ENCODE measurements at regions not wholly inside any gene's neighbourhood (a gene's known extent, or its start where the extent isn't known, plus 50 kb on each side); places are given as distances from the start of the nearest gene placed in this dataset.

DNA sequence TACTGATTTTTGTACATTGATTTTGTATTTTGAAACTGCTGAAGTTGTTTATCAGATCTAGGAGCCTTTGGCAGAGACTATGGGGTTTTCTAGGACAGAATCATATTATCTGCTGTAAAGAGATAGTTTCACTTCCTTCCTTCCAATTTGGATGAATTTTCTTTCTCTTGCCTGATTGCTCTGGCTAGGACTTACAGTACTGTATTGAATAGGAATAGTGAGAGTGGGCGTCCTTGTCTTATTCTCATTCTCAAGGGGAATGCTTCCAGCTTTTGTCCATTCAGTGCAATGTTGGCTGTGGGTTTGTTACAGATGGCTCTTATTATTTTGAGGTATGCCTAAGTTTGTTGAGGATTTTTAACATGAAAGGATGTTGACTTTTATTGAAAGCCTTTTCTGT is 290.1 kb downstream of the MAP2K4 start:
- intact Hi-C loops (cut with micrococcal nuclease; ENCODE audit: unreplicated experiment) = no loop called here
- ATAC-seq = no peak
- BruUV-seq (replicated peaks) = no TSS peak

DNA sequence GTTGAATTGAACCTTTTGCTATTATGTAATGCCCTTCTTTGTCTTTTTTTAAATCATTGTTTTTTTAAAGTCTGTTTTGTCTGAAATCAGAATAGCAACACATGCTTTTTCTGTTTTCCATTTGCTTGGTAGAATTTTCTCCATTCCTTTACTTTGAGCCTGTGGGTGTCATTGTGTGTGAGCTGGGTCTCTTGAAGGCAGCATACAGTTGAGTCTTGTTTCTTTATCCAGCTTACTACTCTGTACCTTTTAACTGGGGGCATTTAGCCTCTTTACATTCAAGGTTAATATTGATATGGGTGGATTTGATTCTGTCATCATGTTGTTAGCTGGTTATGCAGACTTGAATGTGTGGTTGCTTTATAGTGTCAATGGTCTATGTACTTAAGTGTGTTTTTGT is 292.0 kb downstream of the MAP2K4 start:
- no peaks in the 10 kb centered on the region for H3K36me3 ChIP-seq (ENCODE audit: control insufficient read depth, insufficient read depth, low read length)
- ChIA-PET CTCF (no interaction called here), POLR2A (no interaction called here)
- in situ Hi-C loops (cut with HindIII; ENCODE audit: low pct_unique_long_range_greater_than_20kb, low sequenced_read_pairs) (no loop called here), intact Hi-C loops (cut with micrococcal nuclease; ENCODE audit: unreplicated experiment) (no loop called here)
- H3K27me3 ChIP-seq (ENCODE audit: control insufficient read depth, insufficient read depth, low read length) = no peaks in the 10 kb centered on the region
- no peak for TF ChIP-seq TCF7L2 (IDR thresholded peaks at IDR 0.05; ENCODE audit: low read depth, low read length)
- TF ChIP-seq, protein P1, sequence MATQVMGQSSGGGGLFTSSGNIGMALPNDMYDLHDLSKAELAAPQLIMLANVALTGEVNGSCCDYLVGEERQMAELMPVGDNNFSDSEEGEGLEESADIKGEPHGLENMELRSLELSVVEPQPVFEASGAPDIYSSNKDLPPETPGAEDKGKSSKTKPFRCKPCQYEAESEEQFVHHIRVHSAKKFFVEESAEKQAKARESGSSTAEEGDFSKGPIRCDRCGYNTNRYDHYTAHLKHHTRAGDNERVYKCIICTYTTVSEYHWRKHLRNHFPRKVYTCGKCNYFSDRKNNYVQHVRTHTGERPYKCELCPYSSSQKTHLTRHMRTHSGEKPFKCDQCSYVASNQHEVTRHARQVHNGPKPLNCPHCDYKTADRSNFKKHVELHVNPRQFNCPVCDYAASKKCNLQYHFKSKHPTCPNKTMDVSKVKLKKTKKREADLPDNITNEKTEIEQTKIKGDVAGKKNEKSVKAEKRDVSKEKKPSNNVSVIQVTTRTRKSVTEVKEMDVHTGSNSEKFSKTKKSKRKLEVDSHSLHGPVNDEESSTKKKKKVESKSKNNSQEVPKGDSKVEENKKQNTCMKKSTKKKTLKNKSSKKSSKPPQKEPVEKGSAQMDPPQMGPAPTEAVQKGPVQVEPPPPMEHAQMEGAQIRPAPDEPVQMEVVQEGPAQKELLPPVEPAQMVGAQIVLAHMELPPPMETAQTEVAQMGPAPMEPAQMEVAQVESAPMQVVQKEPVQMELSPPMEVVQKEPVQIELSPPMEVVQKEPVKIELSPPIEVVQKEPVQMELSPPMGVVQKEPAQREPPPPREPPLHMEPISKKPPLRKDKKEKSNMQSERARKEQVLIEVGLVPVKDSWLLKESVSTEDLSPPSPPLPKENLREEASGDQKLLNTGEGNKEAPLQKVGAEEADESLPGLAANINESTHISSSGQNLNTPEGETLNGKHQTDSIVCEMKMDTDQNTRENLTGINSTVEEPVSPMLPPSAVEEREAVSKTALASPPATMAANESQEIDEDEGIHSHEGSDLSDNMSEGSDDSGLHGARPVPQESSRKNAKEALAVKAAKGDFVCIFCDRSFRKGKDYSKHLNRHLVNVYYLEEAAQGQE (IDR thresholded peaks at IDR 0.05; ENCODE audit: insufficient read depth in 1 of 2, low read depth in 2 of 2, low read length in 1 of 2) = no peak
- no peak for TF ChIP-seq POLR2AphosphoS5 (IDR thresholded peaks at IDR 0.05; ENCODE audit: low read depth, low read length)
- no peak for TF ChIP-seq SIN3A (IDR thresholded peaks at IDR 0.05; ENCODE audit: borderline replicate concordance, insufficient read depth, low read depth, low read length)
- TF ChIP-seq, protein P2, sequence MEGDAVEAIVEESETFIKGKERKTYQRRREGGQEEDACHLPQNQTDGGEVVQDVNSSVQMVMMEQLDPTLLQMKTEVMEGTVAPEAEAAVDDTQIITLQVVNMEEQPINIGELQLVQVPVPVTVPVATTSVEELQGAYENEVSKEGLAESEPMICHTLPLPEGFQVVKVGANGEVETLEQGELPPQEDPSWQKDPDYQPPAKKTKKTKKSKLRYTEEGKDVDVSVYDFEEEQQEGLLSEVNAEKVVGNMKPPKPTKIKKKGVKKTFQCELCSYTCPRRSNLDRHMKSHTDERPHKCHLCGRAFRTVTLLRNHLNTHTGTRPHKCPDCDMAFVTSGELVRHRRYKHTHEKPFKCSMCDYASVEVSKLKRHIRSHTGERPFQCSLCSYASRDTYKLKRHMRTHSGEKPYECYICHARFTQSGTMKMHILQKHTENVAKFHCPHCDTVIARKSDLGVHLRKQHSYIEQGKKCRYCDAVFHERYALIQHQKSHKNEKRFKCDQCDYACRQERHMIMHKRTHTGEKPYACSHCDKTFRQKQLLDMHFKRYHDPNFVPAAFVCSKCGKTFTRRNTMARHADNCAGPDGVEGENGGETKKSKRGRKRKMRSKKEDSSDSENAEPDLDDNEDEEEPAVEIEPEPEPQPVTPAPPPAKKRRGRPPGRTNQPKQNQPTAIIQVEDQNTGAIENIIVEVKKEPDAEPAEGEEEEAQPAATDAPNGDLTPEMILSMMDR (IDR thresholded peaks at IDR 0.05) = no peak
- no peak overlapping the region for H3K27ac ChIP-seq (ENCODE audit: low read length)
- ATAC-seq = no peak
- DNase-seq (ENCODE audit: low read depth, low spot score) = no peak
- H3K4me1 ChIP-seq (ENCODE audit: control insufficient read depth, insufficient read depth, low read length) = no peaks in the 10 kb centered on the region
- no peaks in the 10 kb centered on the region for H3K9me3 ChIP-seq (ENCODE audit: control insufficient read depth, insufficient read depth, low read depth, low read length)
- BruUV-seq (replicated peaks) = no TSS peak
- H3K4me3 ChIP-seq (ENCODE audit: low read depth in 2 of 2, low read length in 2 of 2) = no peak overlapping the region

More for the DNA sequence above, 290.1 kb downstream of the MAP2K4 start:
- DNase-seq (ENCODE audit: low read depth, low spot score) = no peak
- no peaks in the 10 kb centered on the region for H3K27me3 ChIP-seq (ENCODE audit: control insufficient read depth, insufficient read depth, low read length)
- TF ChIP-seq SIN3A (IDR thresholded peaks at IDR 0.05; ENCODE audit: borderline replicate concordance, insufficient read depth, low read depth, low read length) = no peak
- TF ChIP-seq, protein P2 (IDR thresholded peaks at IDR 0.05) = no peak
- no peaks in the 10 kb centered on the region for H3K9me3 ChIP-seq (ENCODE audit: control insufficient read depth, insufficient read depth, low read depth, low read length)
- H3K4me3 ChIP-seq (ENCODE audit: low read depth in 2 of 2, low read length in 2 of 2) = no peak overlapping the region
- ChIA-PET CTCF (no interaction called here), POLR2A (no interaction called here)
- no peak overlapping the region for H3K27ac ChIP-seq (ENCODE audit: low read length)
- H3K36me3 ChIP-seq (ENCODE audit: control insufficient read depth, insufficient read depth, low read length) = no peaks in the 10 kb centered on the region
- in situ Hi-C loops (cut with HindIII; ENCODE audit: low pct_unique_long_range_greater_than_20kb, low sequenced_read_pairs) = no loop called here
- no peaks in the 10 kb centered on the region for H3K4me1 ChIP-seq (ENCODE audit: control insufficient read depth, insufficient read depth, low read length)

- ChIA-PET CTCF (no interaction called here), POLR2A (no interaction called here)
- intact Hi-C loops (cut with micrococcal nuclease; ENCODE audit: unreplicated experiment) = no loop called here
- Histone ChIP-seq H3K9me3 (ENCODE audit: control insufficient read depth, insufficient read depth, low read depth, low read length) (no peaks in the 10 kb centered on the region), H3K4me3 (ENCODE audit: low read depth in 2 of 2, low read length in 2 of 2) (no peak overlapping the region), H3K27ac (ENCODE audit: low read length) (no peak overlapping the region), H3K36me3 (ENCODE audit: control insufficient read depth, insufficient read depth, low read length) (no peaks in the 10 kb centered on the region), H3K4me1 (ENCODE audit: control insufficient read depth, insufficient read depth, low read length) (no peaks in the 10 kb centered on the region), H3K27me3 (ENCODE audit: control insufficient read depth, insufficient read depth, low read length) (no peaks in the 10 kb centered on the region)
- no TSS peak for BruUV-seq (replicated peaks)
- in situ Hi-C loops (cut with HindIII; ENCODE audit: low pct_unique_long_range_greater_than_20kb, low sequenced_read_pairs) = no loop called here
- no peak for TF ChIP-seq SIN3A (IDR thresholded peaks at IDR 0.05; ENCODE audit: borderline replicate concordance, insufficient read depth, low read depth, low read length)
- TF ChIP-seq POLR2AphosphoS5 (IDR thresholded peaks at IDR 0.05; ENCODE audit: low read depth, low read length) = no peak
- TF ChIP-seq TCF7L2 (IDR thresholded peaks at IDR 0.05; ENCODE audit: low read depth, low read length) = no peak
- DNase-seq (ENCODE audit: low read depth, low spot score) (no peak), ATAC-seq (no peak)
Observed at GRCh38 chr17:12313786-12314185, 293.1 kb downstream of the MAP2K4 start.
